PC-9 (cell line): ENCODE measurements at regions not wholly inside any gene's neighbourhood (a gene's known extent, or its start where the extent isn't known, plus 50 kb on each side); places are given as distances from the start of the nearest gene placed in this dataset.

ENCODE experiments used
- EZH2 ChIP-seq: fragments of 200-600 bp; sonication (generic); IDR thresholded peaks from 2 replicates; pipeline ENCODE4 v1.8.0; 2017; ENCODE audit warnings: antibody characterized with exemption, low read depth
- TF ChIP-seq, protein P1 (sequence below): fragments of 200-600 bp; sonication (generic); conservative IDR thresholded peaks from 2 replicates; pipeline ENCODE4 v1.6.1; 2017; ENCODE audit warnings: mixed run types, antibody characterized with exemption, mild to moderate bottlenecking, moderate library complexity

GRCh38 chr5:28473531-28474107, 1435.2 kb upstream of the CDH9 start:
- no peak for TF ChIP-seq EZH2
- TF ChIP-seq, protein P1, sequence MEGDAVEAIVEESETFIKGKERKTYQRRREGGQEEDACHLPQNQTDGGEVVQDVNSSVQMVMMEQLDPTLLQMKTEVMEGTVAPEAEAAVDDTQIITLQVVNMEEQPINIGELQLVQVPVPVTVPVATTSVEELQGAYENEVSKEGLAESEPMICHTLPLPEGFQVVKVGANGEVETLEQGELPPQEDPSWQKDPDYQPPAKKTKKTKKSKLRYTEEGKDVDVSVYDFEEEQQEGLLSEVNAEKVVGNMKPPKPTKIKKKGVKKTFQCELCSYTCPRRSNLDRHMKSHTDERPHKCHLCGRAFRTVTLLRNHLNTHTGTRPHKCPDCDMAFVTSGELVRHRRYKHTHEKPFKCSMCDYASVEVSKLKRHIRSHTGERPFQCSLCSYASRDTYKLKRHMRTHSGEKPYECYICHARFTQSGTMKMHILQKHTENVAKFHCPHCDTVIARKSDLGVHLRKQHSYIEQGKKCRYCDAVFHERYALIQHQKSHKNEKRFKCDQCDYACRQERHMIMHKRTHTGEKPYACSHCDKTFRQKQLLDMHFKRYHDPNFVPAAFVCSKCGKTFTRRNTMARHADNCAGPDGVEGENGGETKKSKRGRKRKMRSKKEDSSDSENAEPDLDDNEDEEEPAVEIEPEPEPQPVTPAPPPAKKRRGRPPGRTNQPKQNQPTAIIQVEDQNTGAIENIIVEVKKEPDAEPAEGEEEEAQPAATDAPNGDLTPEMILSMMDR = peak; percentile 66
